ENCODE measurements at regions not wholly inside any gene's neighbourhood (a gene's known extent, or its start where the extent isn't known, plus 50 kb on each side); places are given as distances from the start of the nearest gene placed in this dataset.

GRCh38 chr16:52618753-52619497 is 72.0 kb upstream of the TOX3 start:
- TF ChIP-seq ARID3A (IDR thresholded peaks at IDR 0.05; ENCODE audit: borderline replicate concordance, low read depth, low read length) (no peak), BACH1 (tag; IDR thresholded peaks at IDR 0.05) (no peak)
